H9 (cell line): ENCODE measurements at regions not wholly inside any gene's neighbourhood (a gene's known extent, or its start where the extent isn't known, plus 50 kb on each side); places are given as distances from the start of the nearest gene placed in this dataset.

ENCODE experiments used
- DNase-seq: peaks from one replicate; pipeline ENCODE4 v3.0.0-alpha.2; 2017
- H2AFZ ChIP-seq: one replicate; pipeline ENCODE4 v1.6.1; 2013; ENCODE audit warnings: mild to moderate bottlenecking, low read length, control low read depth, moderate library complexity
- H2AK5ac ChIP-seq: 2 replicates; pipeline ENCODE4 v1.6.1; 2013; ENCODE audit warnings: low read length, control low read depth, mixed read lengths; ENCODE audit not compliant: insufficient read length
- H2BK120ac ChIP-seq: one replicate; pipeline ENCODE4 v1.6.1; 2013; ENCODE audit warnings: low read depth, mild to moderate bottlenecking, low read length, control low read depth, inconsistent platforms; ENCODE audit not compliant: poor library complexity, severe bottlenecking
- H2BK12ac ChIP-seq: 2 replicates; pipeline ENCODE4 v1.6.1; 2013; ENCODE audit warnings: low read length, control low read depth, mixed read lengths, low read depth; ENCODE audit not compliant: insufficient read length
- H2BK15ac ChIP-seq: 2 replicates; pipeline ENCODE4 v1.6.1; 2013; ENCODE audit warnings: low read depth, low read length, control low read depth
- H2BK20ac ChIP-seq: one replicate; pipeline ENCODE4 v1.6.1; 2013; ENCODE audit warnings: low read depth, mild to moderate bottlenecking, low read length, control low read depth, inconsistent platforms; ENCODE audit not compliant: poor library complexity, severe bottlenecking
- H2BK5ac ChIP-seq: 2 replicates; pipeline ENCODE4 v1.6.1; 2013; ENCODE audit warnings: low read length, control low read depth, mixed read lengths; ENCODE audit not compliant: insufficient read length
- H3K14ac ChIP-seq: 2 replicates; pipeline ENCODE4 v1.6.1; 2013; ENCODE audit warnings: low read length, control low read depth; ENCODE audit not compliant: insufficient read depth
- H3K18ac ChIP-seq: 2 replicates; pipeline ENCODE4 v1.6.1; 2013; ENCODE audit warnings: low read depth, mild to moderate bottlenecking, mixed read lengths, low read length, control low read depth; ENCODE audit not compliant: insufficient read length
- H3K23ac ChIP-seq: 2 replicates; pipeline ENCODE4 v1.6.1; 2013; ENCODE audit warnings: low read length, control low read depth, mixed read lengths, low read depth; ENCODE audit not compliant: insufficient read length
- H3K23me2 ChIP-seq: 2 replicates; pipeline ENCODE4 v1.6.1; 2013; ENCODE audit warnings: low read depth, mild to moderate bottlenecking, mixed read lengths, low read length, control low read depth; ENCODE audit not compliant: insufficient read length, poor library complexity, severe bottlenecking
- H3K27ac ChIP-seq: 2 replicates; pipeline ENCODE4 v1.5.1; 2013; ENCODE audit warnings: low read length, control low read depth, mixed read lengths, low read depth; ENCODE audit not compliant: insufficient read length
- H3K27me3 ChIP-seq: 2 replicates; pipeline ENCODE4 v1.6.1; 2013; ENCODE audit warnings: low read length, control low read depth, inconsistent platforms; ENCODE audit not compliant: insufficient read depth
- H3K4ac ChIP-seq: 2 replicates; pipeline ENCODE4 v1.6.1; 2013; ENCODE audit warnings: low read depth, mild to moderate bottlenecking, control low read depth, inconsistent platforms, low read length, moderate library complexity
- H3K4me1 ChIP-seq: 2 replicates; pipeline ENCODE4 v1.6.1; 2013; ENCODE audit warnings: low read length, control low read depth, inconsistent platforms; ENCODE audit not compliant: insufficient read depth
- H3K4me2 ChIP-seq: 2 replicates; pipeline ENCODE4 v1.6.1; 2013; ENCODE audit warnings: low read length, control low read depth, mixed read lengths; ENCODE audit not compliant: insufficient read length, insufficient read depth
- H3K56ac ChIP-seq: 2 replicates; pipeline ENCODE4 v1.6.1; 2013; ENCODE audit warnings: low read depth, mild to moderate bottlenecking, mixed read lengths, low read length, control low read depth; ENCODE audit not compliant: insufficient read length
- H3K79me1 ChIP-seq: 2 replicates; pipeline ENCODE4 v1.6.1; 2013; ENCODE audit warnings: low read depth, mild to moderate bottlenecking, moderate library complexity, low read length, control low read depth, inconsistent platforms; ENCODE audit not compliant: insufficient read depth, poor library complexity, severe bottlenecking
- H3K79me2 ChIP-seq: 2 replicates; pipeline ENCODE4 v1.6.1; 2013; ENCODE audit warnings: low read length, control low read depth, inconsistent platforms; ENCODE audit not compliant: insufficient read depth
- H3K9ac ChIP-seq: 2 replicates; pipeline ENCODE4 v1.6.1; 2013; ENCODE audit warnings: low read length, control low read depth, mixed read lengths; ENCODE audit not compliant: insufficient read length; ENCODE audit errors: extremely low read depth
- H3K9me3 ChIP-seq: one replicate; pipeline ENCODE4 v1.6.1; 2013; ENCODE audit warnings: low read depth, low read length, inconsistent platforms; ENCODE audit not compliant: control insufficient read depth
- H3T11ph ChIP-seq: one replicate; pipeline ENCODE4 v1.6.1; 2013; ENCODE audit warnings: mild to moderate bottlenecking, low read length, control low read depth, inconsistent platforms
- H4K20me1 ChIP-seq: one replicate; pipeline ENCODE4 v1.6.1; 2013; ENCODE audit not compliant: control insufficient read depth, insufficient read length, insufficient read depth
- H4K5ac ChIP-seq: 2 replicates; pipeline ENCODE4 v1.6.1; 2013; ENCODE audit warnings: low read depth, mild to moderate bottlenecking, mixed read lengths, low read length, control low read depth; ENCODE audit not compliant: insufficient read length
- H4K8ac ChIP-seq: replicated peaks from 2 replicates; pipeline ENCODE4 v1.6.1; 2013; ENCODE audit warnings: low read length, control low read depth, mixed read lengths, low read depth; ENCODE audit not compliant: insufficient read length
- H4K91ac ChIP-seq: 2 replicates; pipeline ENCODE4 v1.6.1; 2013; ENCODE audit warnings: low read depth, mild to moderate bottlenecking, moderate library complexity, mixed read lengths, low read length, control low read depth; ENCODE audit not compliant: insufficient read length
- H3K27ac Mint-ChIP-seq, 3 experiments: 2 replicates in 2 of 3; 3 replicates in 1 of 3; pipeline ENCODE4 v1.8.0; 2020 to 2021; ENCODE audit warnings: mixed read lengths in 3 of 3, mild to moderate bottlenecking in 1 of 3, moderate library complexity in 1 of 3
- H3K27me3 Mint-ChIP-seq: 2 replicates; pipeline ENCODE4 v1.8.0; 2021; ENCODE audit warnings: low read depth, mild to moderate bottlenecking, moderate library complexity, mixed read lengths
- H3K36me3 Mint-ChIP-seq, 3 experiments: 2 replicates in 2 of 3; 3 replicates in 1 of 3; pipeline ENCODE4 v1.8.0; 2020 to 2021; ENCODE audit warnings: low read depth in 3 of 3, mixed read lengths in 3 of 3; ENCODE audit not compliant: insufficient read depth in 1 of 3
- H3K4me1 Mint-ChIP-seq, 2 experiments: 2 replicates each; pipeline ENCODE4 v1.8.0; 2020; ENCODE audit warnings: mixed read lengths in 2 of 2
- H3K4me3 Mint-ChIP-seq, 2 experiments: 2 replicates in 1 of 2; 3 replicates in 1 of 2; pipeline ENCODE4 v1.8.0; 2020 to 2021; ENCODE audit warnings: mild to moderate bottlenecking in 2 of 2, mixed read lengths in 2 of 2, moderate library complexity in 1 of 2
- H3K9me3 Mint-ChIP-seq, 2 experiments: 2 replicates in 1 of 2; 3 replicates in 1 of 2; pipeline ENCODE4 v1.8.0; 2020; ENCODE audit warnings: mild to moderate bottlenecking in 2 of 2, mixed read lengths in 2 of 2, moderate library complexity in 1 of 2
- WGBS: extraction: QIAGEN DNeasy Blood & Tissue Kit; methylation state at CpG from one replicate; pipeline ENCODE4 v1.1.7; 2013; ENCODE audit warnings: missing lambda C conversion rate, low lambda C conversion rate, mixed read lengths; ENCODE audit not compliant: insufficient read length; ENCODE audit errors: extremely low coverage; 5-methylcytosine and 5-hydroxymethylcytosine counted together
- TF ChIP-seq, protein P1 (sequence below): fragments of 200-600 bp; sonication (generic); conservative IDR thresholded peaks from 3 replicates; pipeline ENCODE4 v1.8.0; 2021; ENCODE audit warnings: antibody characterized with exemption, mild to moderate bottlenecking

DNA sequence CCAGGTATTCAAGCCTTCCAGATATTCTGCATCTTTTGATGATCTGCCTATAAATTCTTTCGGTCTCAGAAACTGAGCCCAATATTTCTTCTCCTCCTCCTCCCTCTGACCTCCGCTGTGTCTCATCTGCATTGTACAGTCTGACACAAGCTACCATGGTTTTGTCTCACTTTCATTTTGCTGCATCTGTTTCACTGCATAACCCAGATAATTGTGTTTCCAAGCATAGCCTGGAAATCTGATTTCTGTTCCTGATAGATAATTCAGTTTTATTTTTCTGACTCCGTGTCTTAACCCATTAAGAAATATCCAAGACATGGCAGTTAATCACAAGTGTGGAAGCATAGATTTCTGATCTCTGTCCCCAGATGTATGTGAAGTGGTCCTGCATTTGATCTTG, 374.2 kb upstream of the SEMA3A start:
- no peak overlapping the region for H3K27ac Mint-ChIP-seq
- DNase-seq, result no peak
- no peak overlapping the region for H3K4me3 Mint-ChIP-seq
- TF ChIP-seq, protein P1, sequence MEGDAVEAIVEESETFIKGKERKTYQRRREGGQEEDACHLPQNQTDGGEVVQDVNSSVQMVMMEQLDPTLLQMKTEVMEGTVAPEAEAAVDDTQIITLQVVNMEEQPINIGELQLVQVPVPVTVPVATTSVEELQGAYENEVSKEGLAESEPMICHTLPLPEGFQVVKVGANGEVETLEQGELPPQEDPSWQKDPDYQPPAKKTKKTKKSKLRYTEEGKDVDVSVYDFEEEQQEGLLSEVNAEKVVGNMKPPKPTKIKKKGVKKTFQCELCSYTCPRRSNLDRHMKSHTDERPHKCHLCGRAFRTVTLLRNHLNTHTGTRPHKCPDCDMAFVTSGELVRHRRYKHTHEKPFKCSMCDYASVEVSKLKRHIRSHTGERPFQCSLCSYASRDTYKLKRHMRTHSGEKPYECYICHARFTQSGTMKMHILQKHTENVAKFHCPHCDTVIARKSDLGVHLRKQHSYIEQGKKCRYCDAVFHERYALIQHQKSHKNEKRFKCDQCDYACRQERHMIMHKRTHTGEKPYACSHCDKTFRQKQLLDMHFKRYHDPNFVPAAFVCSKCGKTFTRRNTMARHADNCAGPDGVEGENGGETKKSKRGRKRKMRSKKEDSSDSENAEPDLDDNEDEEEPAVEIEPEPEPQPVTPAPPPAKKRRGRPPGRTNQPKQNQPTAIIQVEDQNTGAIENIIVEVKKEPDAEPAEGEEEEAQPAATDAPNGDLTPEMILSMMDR, result no peak
- Histone ChIP-seq H3K4me2 (no peak overlapping the region), H3K79me2 (no peaks in the 10 kb centered on the region), H4K5ac (no peak overlapping the region), H3K9me3 (no peaks in the 10 kb centered on the region), H3K23ac (no peak overlapping the region), H2BK5ac (no peak overlapping the region), H2BK120ac (no peak overlapping the region), H2AK5ac (no peak overlapping the region), H4K20me1 (no peaks in the 10 kb centered on the region), H3K56ac (no peak overlapping the region), H3K27ac (no peak overlapping the region), H2BK20ac (no peak overlapping the region), H4K8ac (no peak overlapping the region), H3K23me2 (no peaks in the 10 kb centered on the region), H3K27me3 (no peaks in the 10 kb centered on the region), H3K4ac (no peak overlapping the region), H3K14ac (no peak overlapping the region), H4K91ac (no peak overlapping the region), H3K4me1 (peaks cover 3% of the 10 kb centered on the region; the same call in 1 of the 2 replicates), H3K18ac (no peak overlapping the region), H3K79me1 (no peaks in the 10 kb centered on the region), H3T11ph (no peak overlapping the region), H2AFZ (no peak overlapping the region), H2BK15ac (no peak overlapping the region), H3K9ac (no peak overlapping the region), H2BK12ac (no peak overlapping the region)
- H3K9me3 Mint-ChIP-seq, result no peaks in the 10 kb centered on the region
- H3K4me1 Mint-ChIP-seq, result peaks cover 9 to 10% of the 10 kb centered on the region in 2 experiments
- H3K27me3 Mint-ChIP-seq, result no peaks in the 10 kb centered on the region
- H3K36me3 Mint-ChIP-seq, result no peaks in the 10 kb centered on the region
- WGBS, result no CpG with 5 or more reads among the region's 3 CpGs
